HG03025 (cell line): ENCODE measurements at regions not wholly inside any gene's neighbourhood (a gene's known extent, or its start where the extent isn't known, plus 50 kb on each side); places are given as distances from the start of the nearest gene placed in this dataset.

Experiments used
- ATAC-seq: cut with Tn5 transposase; IDR thresholded peaks from one replicate; pipeline ENCODE4 v1.9.1; 2021; ENCODE audit warnings: mild to moderate bottlenecking, moderate library complexity; ENCODE audit not compliant: unreplicated experiment, low FRiP score

- no peak for ATAC-seq
Observed at GRCh38 chr5:60209146-60209840, 315.8 kb upstream of the PDE4D start.

- ATAC-seq, result no peak
Observed at GRCh38 chr5:60208716-60209115, 315.2 kb upstream of the PDE4D start.

- peak; percentile 99 for ATAC-seq
Observed at GRCh38 chr5:60207040-60207439, 313.5 kb upstream of the PDE4D start.

- ATAC-seq, result no peak
Observed at GRCh38 chr5:60206234-60206633, 312.7 kb upstream of the PDE4D start.

- ATAC-seq, result no peak
Observed at GRCh38 chr5:60205071-60205470, 311.5 kb upstream of the PDE4D start.

GRCh38 chr5:60196385-60197113 lies 303.0 kb upstream of the PDE4D start:
- ATAC-seq, result no peak

GRCh38 chr5:60195551-60195950 lies 302.0 kb upstream of the PDE4D start:
- no peak for ATAC-seq

GRCh38 chr5:60195083-60195482 lies 301.6 kb upstream of the PDE4D start:
- no peak for ATAC-seq

- peak; percentile 55 for ATAC-seq
Observed at GRCh38 chr5:60185231-60186099, 291.9 kb upstream of the PDE4D start.

- no peak for ATAC-seq
Observed at GRCh38 chr5:60184606-60185005, 291.1 kb upstream of the PDE4D start.

- ATAC-seq, result no peak
Observed at GRCh38 chr5:60183881-60184280, 290.4 kb upstream of the PDE4D start.

- no peak for ATAC-seq
Observed at GRCh38 chr5:60178101-60178500, 284.6 kb upstream of the PDE4D start.

GRCh38 chr5:60177596-60177995 lies 284.1 kb upstream of the PDE4D start:
- no peak for ATAC-seq

GRCh38 chr5:60173667-60174066 lies 280.1 kb upstream of the PDE4D start:
- ATAC-seq, result no peak

GRCh38 chr5:60163762-60164161 lies 270.2 kb upstream of the PDE4D start:
- ATAC-seq, result no peak

- no peak for ATAC-seq
Observed at GRCh38 chr5:60162441-60162840, 268.9 kb upstream of the PDE4D start.

- ATAC-seq, result peak; percentile 55
Observed at GRCh38 chr5:60161340-60161934, 267.9 kb upstream of the PDE4D start.

GRCh38 chr5:60149081-60149480 lies 255.6 kb upstream of the PDE4D start:
- no peak for ATAC-seq

- ATAC-seq, result no peak
Observed at GRCh38 chr5:60148366-60148765, 254.8 kb upstream of the PDE4D start.

GRCh38 chr5:60147791-60148190 lies 254.3 kb upstream of the PDE4D start:
- no peak for ATAC-seq
